K562 (cell line): ENCODE measurements at regions not wholly inside any gene's neighbourhood (a gene's known extent, or its start where the extent isn't known, plus 50 kb on each side); places are given as distances from the start of the nearest gene placed in this dataset.
A peak's percentile ranks its signal among the peaks of the same experiment; 100 is the strongest.
"Not testable (repeated sequence)": the region's sequence is repeated elsewhere in the genome, so short reads cannot be mapped to it uniquely, and the experiment has no call there.

ENCODE experiments used
- ATAC-seq: fragments of 200-7000 bp; cut with Tn5 transposase; 3 replicates; pipeline ENCODE4 v1.9.1; 2020; ENCODE audit warnings: moderate library complexity
- BruUV-seq: library from RNA; stranded (reverse); fragments of 400-500 nt; replicated peaks from 2 replicates; lab custom pipeline; 2021; lab: Mats Ljungman, UMichigan
- CTCF ChIA-PET: fragments of 300-600 bp; formaldehyde crosslinking; extraction: SDS; loops from one replicate; lab custom pipeline; 2021; ENCODE audit warnings: low intra/inter-chr PET ratio; lab: Yijun Ruan, JAX
- POLR2A ChIA-PET: fragments of 300-600, 350-650 bp; sonication (Branson Sonifier 250); formaldehyde crosslinking; extraction: SDS; loops from one replicate; lab custom pipeline; 2021; ENCODE audit warnings: antibody characterized with exemption, inconsistent platforms; lab: Yijun Ruan, JAX
- DNase-seq, 4 experiments: peaks; one replicate each; pipeline versions ENCODE4 v3.0.0 to v3.0.0-alpha.2; 2011 to 2018; ENCODE audit warnings: low spot score in 3 of 4, mixed read lengths in 3 of 4; ENCODE audit errors: extremely low read depth in 1 of 4
- FAIRE-seq: peaks from 2 replicates; lab custom pipeline; 2011; peaks lifted over from hg19 to GRCh38; lab: Jason Lieb, UNC
- H2AFZ ChIP-seq: 2 replicates; pipeline ENCODE4 v1.6.0; 2011; ENCODE audit warnings: low read depth, low read length, control low read depth, inconsistent platforms
- H3K27ac ChIP-seq: fragments of 200-600 bp; 3 replicates; pipeline ENCODE4 v1.8.0; 2011; ENCODE audit warnings: low read depth, mild to moderate bottlenecking, control low read depth, inconsistent platforms, low read length, moderate library complexity, mixed read lengths; ENCODE audit errors: extremely low read depth
- H3K27me3 ChIP-seq, 2 experiments: fragments of 300-600 bp in 1 of 2; 2 replicates in 1 of 2; 3 replicates in 1 of 2; pipeline versions ENCODE4 v1.6.0 to v1.8.0; 2011; ENCODE audit warnings: inconsistent platforms in 2 of 2, low read length in 2 of 2, mild to moderate bottlenecking in 1 of 2, mixed read lengths in 1 of 2, moderate library complexity in 1 of 2; ENCODE audit not compliant: control insufficient read depth in 2 of 2, insufficient read depth in 2 of 2
- H3K36me3 ChIP-seq: fragments of 300-600 bp; 3 replicates; pipeline ENCODE4 v1.8.0; 2011; ENCODE audit warnings: mild to moderate bottlenecking, low read length, inconsistent platforms; ENCODE audit not compliant: control insufficient read depth, insufficient read depth
- H3K4me1 ChIP-seq, 2 experiments: fragments of 200-600 bp in 1 of 2; replicated peaks in 1 of 2; 2 replicates in 1 of 2; 3 replicates in 1 of 2; pipeline versions ENCODE4 v1.5.1 to v1.8.0; 2011; ENCODE audit warnings: inconsistent platforms in 2 of 2, low read length in 2 of 2, mild to moderate bottlenecking in 1 of 2, mixed read lengths in 1 of 2, moderate library complexity in 1 of 2; ENCODE audit not compliant: control insufficient read depth in 2 of 2, insufficient read depth in 2 of 2
- H3K4me2 ChIP-seq: 2 replicates; pipeline ENCODE4 v1.6.1; 2011; ENCODE audit warnings: low read length, control low read depth, inconsistent platforms, mixed read lengths; ENCODE audit not compliant: insufficient read depth
- H3K4me3 ChIP-seq: fragments of 200-600 bp; sonication (generic), shearing (Covaris generic); 2 replicates; pipeline ENCODE4 v1.5.1; 2016; ENCODE audit warnings: control low read depth, inconsistent platforms
- H3K79me2 ChIP-seq: fragments of 200-600 bp; 3 replicates; pipeline ENCODE4 v1.8.0; 2011; ENCODE audit warnings: low read length, inconsistent platforms; ENCODE audit not compliant: control insufficient read depth, insufficient read depth
- H3K9ac ChIP-seq, 2 experiments: 2 replicates each; pipeline versions ENCODE4 v1.6.0 to v1.6.1; 2011; ENCODE audit warnings: low read depth in 2 of 2, low read length in 2 of 2, control low read depth in 1 of 2, inconsistent platforms in 1 of 2, mild to moderate bottlenecking in 1 of 2, mixed read lengths in 1 of 2; ENCODE audit not compliant: insufficient read depth in 1 of 2
- H3K9me1 ChIP-seq: one replicate; pipeline ENCODE4 v1.6.0; 2011; ENCODE audit warnings: inconsistent platforms, mild to moderate bottlenecking, low read length, moderate library complexity; ENCODE audit not compliant: control insufficient read depth, insufficient read depth
- H3K9me3 ChIP-seq: replicated peaks from 2 replicates; pipeline ENCODE4 v1.5.1; 2011; ENCODE audit warnings: low read depth, low read length, inconsistent platforms; ENCODE audit not compliant: control insufficient read depth, insufficient read depth
- H4K20me1 ChIP-seq: replicated peaks from 2 replicates; pipeline ENCODE4 v1.6.1; 2011; ENCODE audit warnings: low read length, inconsistent platforms, mixed read lengths; ENCODE audit not compliant: control insufficient read depth, insufficient read depth
- ESRRB ChIP-seq: fragments of 250-450 bp; sonication (Bioruptor Pico); IDR thresholded peaks from 2 replicates; pipeline ENCODE4 v1.5.0; 2020; ENCODE audit warnings: mild to moderate bottlenecking, moderate library complexity, borderline replicate concordance
- HMGXB4 ChIP-seq: sonication (generic); formaldehyde crosslinking; IDR thresholded peaks from 2 replicates; pipeline ENCODE4 v1.8.1; 2023; ENCODE audit warnings: mild to moderate bottlenecking, missing genetic modification reagents
- TFE3 ChIP-seq: fragments of 450-650 bp; formaldehyde crosslinking; IDR thresholded peaks from 2 replicates; pipeline ENCODE4 v1.4.0; 2020; ENCODE audit warnings: mild to moderate bottlenecking, mixed read lengths
- ZNF124 ChIP-seq: sonication (generic); formaldehyde crosslinking; IDR thresholded peaks from 2 replicates; pipeline ENCODE4 v1.8.1; 2022; ENCODE audit warnings: missing genetic modification reagents
- ZNF3 ChIP-seq: fragments of 250-450 bp; sonication (Bioruptor Pico); IDR thresholded peaks from 2 replicates; pipeline ENCODE4 v1.5.0; 2021; ENCODE audit warnings: mild to moderate bottlenecking, moderate library complexity
- WGBS: fragments of 100-300 bp; shearing (Covaris generic); methylation state at CpG from one replicate; pipeline ENCODE4 v1.1.6; 2016; ENCODE audit warnings: low coverage, mixed read lengths; ENCODE audit not compliant: insufficient coverage; ENCODE audit errors: missing lambda C conversion rate; 5-methylcytosine and 5-hydroxymethylcytosine counted together
- in situ Hi-C: fragments of 300-500 bp; cut with MboI; formaldehyde crosslinking; loops from 4 replicates; pipeline ENCODE4 v1.15.0; 2018; ENCODE audit warnings: inconsistent platforms, mixed read lengths
- intact Hi-C: fragments of 100-400 bp; cut with micrococcal nuclease; formaldehyde crosslinking; loops from 2 replicates; pipeline ENCODE4 v1.14.2; 2022

GRCh38 chr7:49613759-49614158 lies 159.7 kb upstream of the VWC2 start:
- H3K79me2 ChIP-seq, result no peaks in the 10 kb centered on the region
- ChIA-PET CTCF (no interaction called here), POLR2A (no interaction called here)
- no peak overlapping the region for H3K4me3 ChIP-seq
- 0% methylated on average over 2 of the region's 2 CpGs for WGBS
- ATAC-seq (no peak), DNase-seq (no peak), FAIRE-seq (no peak)
- no peak overlapping the region for H3K4me2 ChIP-seq
- no peaks in the 10 kb centered on the region for H3K9me3 ChIP-seq
- intact Hi-C loops, result no loop called here
- H3K4me1 ChIP-seq, result no peaks in the 10 kb centered on the region
- no peaks in the 10 kb centered on the region for H4K20me1 ChIP-seq
- no peaks in the 10 kb centered on the region for H3K36me3 ChIP-seq
- no peak overlapping the region for H2AFZ ChIP-seq
- BruUV-seq, result no TSS peak
- H3K9me1 ChIP-seq, result no peaks in the 10 kb centered on the region
- H3K9ac ChIP-seq, result no peak overlapping the region
- TF ChIP-seq ZNF3 (no peak), ZNF124 (no peak), HMGXB4 (CRISPR knock-in tag) (no peak), ESRRB (CRISPR knock-in tag) (no peak)
- H3K27me3 ChIP-seq, result no peaks in the 10 kb centered on the region
- H3K27ac ChIP-seq, result no peak overlapping the region
- in situ Hi-C loops, result no loop called here

- FAIRE-seq, H3K9me1 ChIP-seq, DNase-seq, H3K9ac ChIP-seq, H3K79me2 ChIP-seq, H3K36me3 ChIP-seq, H3K27ac ChIP-seq, intact Hi-C loops, BruUV-seq, POLR2A ChIA-PET, H3K4me3 ChIP-seq, H2AFZ ChIP-seq, H3K27me3 ChIP-seq, H3K9me3 ChIP-seq, in situ Hi-C loops, CTCF ChIA-PET, ATAC-seq, H4K20me1 ChIP-seq, H3K4me1 ChIP-seq, H3K4me2 ChIP-seq: not testable (repeated sequence)
- peak; percentile 69 for TF ChIP-seq TFE3 (CRISPR knock-in tag)
- WGBS, result 0% methylated on average over 5 of the region's 6 CpGs
These were observed 158.5 kb upstream of the VWC2 start for GRCh38 chr7:49614974-49615373.
